Esophagus squamous epithelium (tissue), 5 donors: ENCODE measurements at regions not wholly inside any gene's neighbourhood (a gene's known extent, or its start where the extent isn't known, plus 50 kb on each side); places are given as distances from the start of the nearest gene placed in this dataset.

Experiments
- DNase-seq: peaks from one replicate; lab custom pipeline; 2025; lab: John Stamatoyannopoulos, UW
- H3K27ac ChIP-seq, 4 donors: fragments of 200-600 bp; sonication (generic); one replicate each; pipeline ENCODE4 v1.5.1; 2016 to 2019; ENCODE audit warnings: mild to moderate bottlenecking in 1 of 4
- H3K27me3 ChIP-seq, 4 donors: fragments of 200-600 bp; sonication (generic); 1 replicate in 3 of 4; 2 replicates in 1 of 4; pipeline versions ENCODE4 v1.5.1 to v1.6.0; 2017 to 2021; ENCODE audit warnings: antibody characterized with exemption in 1 of 4
- H3K36me3 ChIP-seq, 3 donors: fragments of 200-600 bp; sonication (generic); one replicate each; pipeline ENCODE4 v1.5.1; 2016 to 2019
- H3K4me1 ChIP-seq, 3 donors: fragments of 200-600 bp; sonication (generic); one replicate each; pipeline ENCODE4 v1.5.1; 2017 to 2019
- H3K4me3 ChIP-seq, 4 donors: fragments of 200-600 bp; sonication (generic); 1 replicate in 3 of 4; 2 replicates in 1 of 4; pipeline ENCODE4 v1.5.1; 2016 to 2019; ENCODE audit warnings: mild to moderate bottlenecking in 2 of 4, moderate library complexity in 1 of 4
- H3K9me3 ChIP-seq, 3 donors: fragments of 200-600 bp; sonication (generic); one replicate each; pipeline ENCODE4 v1.5.1; 2016 to 2019
- POLR2A ChIP-seq, 4 donors: fragments of 450-650 bp; IDR thresholded peaks; one replicate each; pipeline ENCODE4 v1.6.1; 2017; ENCODE audit warnings: antibody characterized with exemption in 4 of 4, mild to moderate bottlenecking in 4 of 4, moderate library complexity in 3 of 4
- WGBS, 2 donors: methylation state at CpG; one replicate each; pipeline ENCODE4 v1.1.5; 2018; 5-methylcytosine and 5-hydroxymethylcytosine counted together
- intact Hi-C: fragments of 100-400 bp; cut with DNase I; formaldehyde crosslinking; loops from one replicate; pipeline ENCODE4 v1.15.0; 2022
- TF ChIP-seq, protein P1 (sequence below), 6 experiments: fragments of 450-650 bp in 4 of 6; fragments of 200-600 bp in 2 of 6; sonication (generic) in 2 of 6; IDR thresholded peaks; one replicate each; pipeline ENCODE4 v1.5.1; 2016 to 2019; ENCODE audit warnings: antibody characterized with exemption in 6 of 6, mild to moderate bottlenecking in 4 of 6, moderate library complexity in 4 of 6
- donor health status: DM: yes; HTN: yes; CAD: no.

DNA sequence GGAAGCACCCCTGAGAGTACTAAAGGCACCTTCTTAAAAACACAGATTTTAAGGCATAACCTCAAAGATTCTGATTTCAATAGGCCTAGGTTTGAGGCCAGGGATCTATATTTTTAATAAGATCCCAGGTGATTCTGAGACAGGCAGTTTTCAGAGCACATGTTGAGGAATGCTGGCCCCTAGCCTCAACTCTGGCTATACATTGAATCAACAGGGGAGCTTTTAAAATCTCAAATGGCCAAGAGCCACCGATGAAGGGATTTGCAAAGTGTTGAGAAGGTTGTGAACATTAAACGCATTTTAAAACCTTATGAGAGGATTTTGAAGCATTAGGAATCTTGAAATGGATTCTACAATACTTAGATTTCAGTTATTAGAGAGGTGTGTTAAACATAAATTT is 268.8 kb upstream of the ARHGEF26 start:
- Histone ChIP-seq H3K27me3 (no peaks in the 10 kb centered on the region), H3K9me3 (no peaks in the 10 kb centered on the region), H3K36me3 (no peaks in the 10 kb centered on the region), H3K4me3 (no peak overlapping the region), H3K4me1 (peaks cover 0 to 13% (median 0%) of the 10 kb centered on the region in 3 donors), H3K27ac (no peak overlapping the region)
- TF ChIP-seq POLR2A (IDR thresholded peaks at IDR 0.05): no peak
- TF ChIP-seq, protein P1, sequence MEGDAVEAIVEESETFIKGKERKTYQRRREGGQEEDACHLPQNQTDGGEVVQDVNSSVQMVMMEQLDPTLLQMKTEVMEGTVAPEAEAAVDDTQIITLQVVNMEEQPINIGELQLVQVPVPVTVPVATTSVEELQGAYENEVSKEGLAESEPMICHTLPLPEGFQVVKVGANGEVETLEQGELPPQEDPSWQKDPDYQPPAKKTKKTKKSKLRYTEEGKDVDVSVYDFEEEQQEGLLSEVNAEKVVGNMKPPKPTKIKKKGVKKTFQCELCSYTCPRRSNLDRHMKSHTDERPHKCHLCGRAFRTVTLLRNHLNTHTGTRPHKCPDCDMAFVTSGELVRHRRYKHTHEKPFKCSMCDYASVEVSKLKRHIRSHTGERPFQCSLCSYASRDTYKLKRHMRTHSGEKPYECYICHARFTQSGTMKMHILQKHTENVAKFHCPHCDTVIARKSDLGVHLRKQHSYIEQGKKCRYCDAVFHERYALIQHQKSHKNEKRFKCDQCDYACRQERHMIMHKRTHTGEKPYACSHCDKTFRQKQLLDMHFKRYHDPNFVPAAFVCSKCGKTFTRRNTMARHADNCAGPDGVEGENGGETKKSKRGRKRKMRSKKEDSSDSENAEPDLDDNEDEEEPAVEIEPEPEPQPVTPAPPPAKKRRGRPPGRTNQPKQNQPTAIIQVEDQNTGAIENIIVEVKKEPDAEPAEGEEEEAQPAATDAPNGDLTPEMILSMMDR (IDR thresholded peaks at IDR 0.05): no peak
- WGBS, 2 donors: 59 to 64% methylated on average over 2 of the region's 2 CpGs
- intact Hi-C loops: no loop called here
- DNase-seq: no peak

DNA sequence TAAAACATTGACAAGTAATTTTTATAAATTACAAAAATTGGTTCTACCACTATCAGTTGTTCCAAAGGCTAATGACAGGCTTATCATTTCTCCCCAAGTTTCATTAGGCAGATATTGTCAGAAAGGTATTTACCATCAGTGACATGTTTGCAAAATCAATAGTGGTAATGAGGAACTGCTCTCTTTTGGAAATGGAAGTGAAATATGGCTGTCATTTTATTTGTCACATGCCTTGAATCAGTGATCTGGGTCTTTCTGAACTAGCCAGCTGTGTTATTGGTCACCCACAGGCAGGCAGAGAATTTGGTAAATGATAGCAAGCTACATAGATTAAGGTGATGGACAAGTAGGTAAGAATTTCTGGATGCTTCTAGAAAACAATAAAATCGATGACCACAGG is 268.0 kb upstream of the ARHGEF26 start:
- no peak for DNase-seq
- Histone ChIP-seq H3K36me3 (no peaks in the 10 kb centered on the region), H3K27ac (no peak overlapping the region), H3K9me3 (no peaks in the 10 kb centered on the region), H3K4me1 (peaks cover 0 to 13% (median 0%) of the 10 kb centered on the region in 3 donors), H3K27me3 (no peaks in the 10 kb centered on the region), H3K4me3 (no peak overlapping the region)
- intact Hi-C loops: no loop called here
- WGBS, 2 donors: 75 to 76% methylated on average over 1 of the region's 1 CpG
- TF ChIP-seq, protein P1 (IDR thresholded peaks at IDR 0.05): no peak
- no peak for TF ChIP-seq POLR2A (IDR thresholded peaks at IDR 0.05)

DNA sequence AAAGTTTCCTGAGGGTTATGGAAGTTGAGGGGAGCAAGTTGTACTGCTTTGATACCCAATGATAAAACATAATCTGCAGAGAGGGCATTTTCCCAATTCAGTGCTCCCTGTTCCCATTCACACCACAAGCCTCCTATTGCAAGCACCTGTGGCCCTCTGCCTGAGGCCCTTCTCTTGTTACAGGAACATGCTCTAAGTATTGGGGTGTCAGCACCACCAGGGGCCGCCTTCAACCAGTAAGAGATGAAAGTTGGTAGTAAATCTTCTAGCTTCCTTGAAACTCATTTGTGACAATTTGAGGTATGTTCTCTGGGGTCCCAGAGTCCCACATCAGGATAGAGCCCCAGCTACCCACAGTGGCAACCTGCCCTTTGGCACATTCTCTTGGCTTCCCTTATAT is 265.4 kb upstream of the ARHGEF26 start:
- no peaks in the 10 kb centered on the region for H3K9me3 ChIP-seq
- H3K27me3 ChIP-seq: no peaks in the 10 kb centered on the region
- H3K36me3 ChIP-seq: no peaks in the 10 kb centered on the region
- no peak for DNase-seq
- 83 to 92% methylated on average over 1 of the region's 1 CpG for WGBS, 2 donors
- peaks cover 0 to 3% (median 0%) of the 10 kb centered on the region in 3 donors for H3K4me1 ChIP-seq
- no peak overlapping the region for H3K4me3 ChIP-seq
- no peak overlapping the region for H3K27ac ChIP-seq
- intact Hi-C loops: no loop called here
- no peak for TF ChIP-seq POLR2A (IDR thresholded peaks at IDR 0.05)
- TF ChIP-seq, protein P1 (IDR thresholded peaks at IDR 0.05): no peak

DNA sequence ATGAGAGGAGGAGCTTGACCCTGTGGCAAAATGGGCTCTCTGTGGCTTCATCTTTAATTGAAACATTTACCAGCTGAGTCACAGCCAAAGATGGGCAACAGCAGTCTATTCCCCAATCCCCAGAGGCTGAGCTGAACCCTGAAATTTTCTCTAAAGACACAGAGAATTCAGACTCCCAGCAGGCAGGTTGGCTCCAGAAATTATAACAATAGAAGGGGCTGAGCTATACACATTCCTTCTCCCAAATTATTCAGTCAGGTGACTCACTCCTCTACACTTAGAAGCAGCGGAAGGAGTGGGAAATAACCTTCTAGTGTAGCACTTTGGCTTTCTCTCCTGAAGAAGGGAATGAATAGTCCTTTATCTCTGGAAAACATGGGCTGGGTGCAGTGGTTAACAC is 264.3 kb upstream of the ARHGEF26 start:
- no peak for DNase-seq
- WGBS, 2 donors: 42% methylated on average over 1 of the region's 1 CpG; no CpG with 5 or more reads in 1 of the 2 donors
- no peaks in the 10 kb centered on the region for H3K36me3 ChIP-seq

DNA sequence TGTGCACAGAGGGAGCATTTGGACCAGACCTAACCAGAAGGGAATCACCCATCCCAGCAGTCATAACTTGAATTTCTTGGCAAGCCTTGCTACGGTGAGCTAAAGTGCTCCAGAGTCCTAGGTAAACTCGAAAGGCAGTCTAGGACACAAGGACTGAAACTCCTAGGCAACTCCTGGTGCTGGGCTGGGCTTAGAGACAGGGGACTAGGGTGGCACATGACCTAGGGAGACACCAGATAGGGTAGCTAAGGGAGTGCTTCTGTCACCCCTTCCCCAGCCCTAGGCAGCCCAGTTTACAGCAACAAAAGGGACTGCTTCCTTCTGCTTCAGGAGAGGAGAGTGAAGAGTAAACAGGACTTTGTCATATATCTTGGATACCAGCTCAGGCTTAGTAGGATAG is 256.4 kb upstream of the ARHGEF26 start:
- no peaks in the 10 kb centered on the region for H3K27me3 ChIP-seq
- H3K27ac ChIP-seq: no peak overlapping the region
- no peak for DNase-seq
- TF ChIP-seq POLR2A (IDR thresholded peaks at IDR 0.05): no peak
- TF ChIP-seq, protein P1 (IDR thresholded peaks at IDR 0.05): no peak
- H3K9me3 ChIP-seq: no peaks in the 10 kb centered on the region
- WGBS, 2 donors: 79 to 86% methylated on average over 2 of the region's 2 CpGs
- intact Hi-C loops: no loop called here
- no peaks in the 10 kb centered on the region for H3K36me3 ChIP-seq
- H3K4me3 ChIP-seq: no peak overlapping the region
- no peaks in the 10 kb centered on the region for H3K4me1 ChIP-seq

More for the DNA sequence above, 264.3 kb upstream of the ARHGEF26 start:
- Histone ChIP-seq H3K9me3 (no peaks in the 10 kb centered on the region), H3K27me3 (no peaks in the 10 kb centered on the region), H3K4me3 (no peak overlapping the region), H3K27ac (no peak overlapping the region), H3K4me1 (no peaks in the 10 kb centered on the region)
- TF ChIP-seq, protein P1 (IDR thresholded peaks at IDR 0.05): no peak
- no peak for TF ChIP-seq POLR2A (IDR thresholded peaks at IDR 0.05)
- intact Hi-C loops: no loop called here
